Islet of Langerhans (tissue), 1 donor: ENCODE measurements at regions not wholly inside any gene's neighbourhood (a gene's known extent, or its start where the extent isn't known, plus 50 kb on each side); places are given as distances from the start of the nearest gene placed in this dataset.

Experiments
- FAIRE-seq: peaks from one replicate; lab custom pipeline; 2011; peaks lifted over from hg19 to GRCh38; lab: Jason Lieb, UNC

DNA sequence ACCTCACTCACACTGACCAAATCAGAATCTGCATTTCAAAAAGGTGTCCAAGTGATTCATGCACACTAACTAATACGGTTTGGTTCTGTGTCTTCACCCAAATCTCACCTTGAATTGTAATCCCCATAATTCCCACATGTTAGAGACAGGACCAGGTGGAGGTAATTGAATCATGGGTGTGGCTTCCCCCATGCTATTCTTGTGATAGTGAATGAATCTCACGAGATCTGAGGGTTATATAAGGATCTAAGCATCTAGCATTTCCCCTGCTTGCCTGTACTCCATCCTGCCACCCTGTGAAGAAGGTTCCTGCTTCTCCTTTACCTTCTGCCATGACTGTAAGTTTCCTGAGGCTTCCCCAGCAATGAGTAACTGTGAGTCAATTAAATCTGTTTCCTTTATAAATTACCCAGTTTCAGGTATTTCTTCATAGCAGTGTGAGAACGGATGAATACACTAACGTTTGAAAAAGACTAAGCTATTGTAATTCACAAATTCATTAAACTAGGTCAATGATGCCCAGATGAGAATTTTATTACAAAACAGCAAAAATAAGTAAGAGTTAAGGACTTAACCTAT, 759.1 kb downstream of the GALC start:
- FAIRE-seq = no peak

DNA sequence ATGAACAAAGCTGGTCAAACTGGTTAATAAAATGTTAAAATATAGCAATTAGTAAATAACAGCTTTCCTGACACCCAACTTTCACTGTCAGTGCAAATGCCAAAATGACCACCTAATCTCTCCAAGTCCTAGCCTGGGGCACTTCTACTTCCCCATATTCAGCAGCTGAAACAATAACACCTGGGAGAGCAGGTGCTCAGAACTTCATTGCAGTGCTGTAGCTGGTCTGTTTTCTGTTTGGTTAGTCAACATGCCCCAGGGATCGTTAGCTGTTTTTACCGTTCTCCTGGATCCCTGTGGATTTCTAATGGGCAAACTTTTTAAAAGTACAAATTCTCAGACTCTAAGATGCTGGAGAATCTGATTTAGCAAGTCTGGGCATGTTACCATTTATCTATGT, 759.7 kb downstream of the GALC start:
- no peak for FAIRE-seq

DNA sequence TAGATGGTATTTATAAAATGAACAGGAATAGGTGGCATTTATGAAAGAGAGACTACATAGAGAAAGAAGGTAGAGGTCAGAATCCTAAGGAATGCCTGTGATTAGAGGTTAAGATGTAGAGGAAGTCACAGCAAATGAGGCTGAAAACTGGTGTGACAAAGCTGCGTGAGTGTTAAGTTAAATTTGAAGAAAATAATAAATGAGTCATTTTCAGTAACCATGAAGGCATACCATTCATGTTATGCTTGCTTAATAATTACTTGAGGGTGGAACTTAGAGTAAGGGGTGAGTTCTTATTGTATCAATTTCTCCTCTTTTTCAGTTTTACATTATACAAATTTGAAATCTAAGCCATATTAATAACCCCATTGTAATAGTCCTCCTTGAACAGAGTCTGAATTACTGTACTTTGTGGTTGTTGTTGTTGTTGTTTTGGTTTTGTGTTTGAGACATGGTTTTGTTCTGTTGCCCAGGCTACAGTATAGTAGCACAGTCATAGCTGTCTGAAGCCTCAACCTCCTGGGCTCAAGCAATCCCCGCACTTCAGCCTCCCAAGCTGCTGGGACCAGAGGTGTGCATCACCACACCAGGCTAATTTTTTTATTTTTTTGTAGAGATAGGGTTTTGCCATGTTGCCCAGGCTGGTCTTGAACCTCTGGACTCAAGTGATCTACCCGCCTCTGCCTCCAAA, 761.5 kb downstream of the GALC start:
- FAIRE-seq = no peak

DNA sequence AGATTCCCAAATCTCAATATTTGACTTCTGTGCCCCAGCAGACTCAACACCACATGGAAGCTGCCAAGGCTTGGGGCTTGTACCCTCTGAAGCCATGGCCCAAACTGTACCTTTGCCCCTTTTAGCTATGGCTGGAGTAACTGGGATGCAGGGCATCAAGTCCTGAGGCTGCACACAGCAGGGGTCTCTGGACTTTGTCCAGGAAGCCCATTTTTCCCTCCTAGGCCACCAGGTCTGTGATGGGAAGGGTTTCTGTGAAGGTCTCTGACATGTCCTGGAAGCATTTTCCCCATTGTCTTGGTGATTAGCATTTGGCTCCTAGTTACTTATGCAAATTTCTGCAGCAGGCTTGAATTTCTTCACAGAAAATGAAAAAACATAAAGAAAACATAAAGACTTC, 762.3 kb downstream of the GALC start:
- FAIRE-seq = no peak

DNA sequence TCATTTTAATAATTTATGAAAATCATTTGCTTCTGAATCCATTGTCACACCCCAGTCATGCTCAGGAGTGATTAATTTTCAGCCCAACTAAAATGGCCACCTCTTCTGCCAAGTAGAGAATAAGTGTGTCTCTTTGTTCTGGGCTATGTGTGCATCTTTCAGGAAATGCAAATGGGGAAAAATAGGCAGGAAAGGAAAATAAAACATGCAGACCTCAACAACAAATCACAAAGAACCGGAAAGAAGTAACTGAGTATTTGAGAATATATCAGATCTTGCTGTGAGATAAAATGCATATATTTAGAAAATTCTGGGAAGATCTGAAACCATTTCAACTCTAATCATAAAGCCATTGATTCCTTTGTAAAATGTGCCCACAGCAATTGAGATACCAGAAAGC, 763.9 kb downstream of the GALC start:
- no peak for FAIRE-seq

DNA sequence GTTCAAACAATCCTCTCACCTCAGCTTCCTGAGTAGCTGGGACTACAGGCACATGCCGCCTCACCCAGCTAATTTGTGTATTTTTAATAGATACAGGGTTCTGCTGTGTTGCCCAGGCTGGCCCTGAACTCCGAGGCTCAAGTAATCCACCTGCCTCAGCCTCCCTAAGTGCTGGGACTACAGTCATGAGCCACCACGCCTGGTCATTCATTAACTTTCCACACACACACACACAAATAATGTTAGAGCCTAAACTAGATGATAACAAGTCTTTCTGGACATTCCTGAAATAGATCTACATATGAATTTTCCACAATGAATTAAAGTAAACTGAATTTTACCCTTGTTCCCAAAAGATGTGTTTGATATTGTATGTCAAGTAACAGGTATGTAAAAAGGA, 776.0 kb downstream of the GALC start:
- FAIRE-seq = no peak

DNA sequence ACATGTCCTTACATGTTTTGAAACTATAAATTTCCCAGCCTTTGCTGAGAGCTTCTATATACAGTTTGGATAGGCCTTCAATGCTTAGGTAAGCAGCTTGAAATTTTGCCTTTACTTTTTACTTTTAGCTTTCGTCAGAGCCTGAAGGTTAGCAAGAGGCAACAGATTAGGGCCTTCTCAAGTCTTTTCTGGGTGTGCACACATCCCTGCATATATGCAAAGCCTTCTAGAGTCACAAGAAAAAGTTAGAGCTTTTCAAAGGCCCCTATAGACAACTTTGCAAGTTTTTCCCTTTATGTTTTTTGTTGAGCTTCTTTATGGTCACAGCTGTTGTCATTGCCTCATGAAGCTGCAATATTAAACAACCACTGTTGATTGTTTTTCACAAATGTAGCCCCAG, 778.4 kb downstream of the GALC start:
- FAIRE-seq = no peak

DNA sequence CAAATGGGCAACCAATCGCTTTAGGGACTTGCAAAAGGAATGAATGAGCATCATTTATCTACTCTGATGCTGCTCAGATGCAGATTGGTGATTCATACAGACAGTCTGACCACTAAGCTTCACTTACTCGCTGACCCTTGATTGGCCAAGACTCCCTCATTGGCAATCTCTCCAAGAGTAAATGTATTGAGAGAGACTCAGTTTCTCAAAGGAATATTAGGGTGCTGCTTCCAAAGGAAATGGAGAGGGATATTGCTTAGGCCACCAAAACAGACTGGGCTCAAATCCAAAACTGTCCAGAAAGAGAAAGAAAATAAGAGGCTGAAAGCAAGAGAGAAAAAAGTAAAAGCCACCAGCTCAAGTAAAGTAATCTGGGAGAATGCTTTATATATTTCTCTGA, 785.2 kb downstream of the GALC start:
- no peak for FAIRE-seq

DNA sequence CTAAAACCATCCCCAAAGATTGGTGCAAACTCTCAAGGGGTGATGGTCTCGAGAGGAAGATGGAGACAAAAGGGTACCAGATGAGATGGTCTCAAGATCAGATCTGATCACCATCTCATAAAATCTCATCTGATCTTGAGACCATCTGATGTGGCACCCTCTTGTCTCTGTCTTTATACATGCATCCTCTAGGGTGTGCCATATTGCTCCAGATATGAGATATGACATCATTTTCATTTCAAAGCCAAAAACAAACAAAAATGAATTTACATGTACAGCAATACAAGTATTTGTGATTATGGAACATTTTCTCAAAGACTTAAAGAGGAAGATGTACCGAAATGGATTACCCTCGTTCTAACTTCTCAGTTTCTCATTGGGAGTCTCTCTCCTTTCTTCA, 787.2 kb downstream of the GALC start:
- no peak for FAIRE-seq

DNA sequence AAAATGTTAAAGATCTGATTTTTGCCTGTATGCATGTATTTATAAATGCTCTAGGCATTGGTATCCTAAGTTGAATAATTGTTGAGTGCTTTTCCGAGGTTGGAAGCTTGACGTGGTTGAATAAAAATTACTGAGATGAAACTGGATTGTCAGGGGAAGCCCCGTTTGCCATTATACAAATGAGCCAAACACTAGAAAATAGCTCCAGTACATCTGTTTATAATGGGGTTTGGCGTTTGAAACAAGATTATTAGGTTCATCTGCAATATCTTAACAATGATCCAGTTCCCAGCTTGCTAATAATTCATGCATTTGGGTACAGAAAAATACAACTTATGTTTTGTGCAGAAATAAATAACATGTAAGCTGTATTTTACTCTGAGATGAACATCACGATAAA, 789.6 kb downstream of the GALC start:
- no peak for FAIRE-seq

DNA sequence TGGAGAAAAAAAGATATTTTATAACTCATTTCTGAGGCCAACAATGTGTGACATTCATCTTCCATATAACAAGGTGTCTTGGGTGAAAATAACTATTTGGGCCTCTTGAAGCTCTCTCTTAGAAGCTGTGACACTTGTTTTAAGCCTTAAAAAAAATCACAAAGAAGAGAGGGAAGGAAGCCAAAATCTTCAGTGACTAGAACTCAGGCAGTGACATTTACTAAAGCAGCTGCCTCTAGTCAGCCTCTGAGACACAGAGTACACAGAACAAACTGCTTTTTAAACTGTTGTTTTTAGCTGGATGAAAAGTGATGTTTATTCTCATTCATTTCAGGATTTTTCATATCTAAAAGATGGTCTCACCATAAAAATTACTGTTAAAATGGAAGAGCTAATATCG, 793.6 kb downstream of the GALC start:
- FAIRE-seq = no peak

DNA sequence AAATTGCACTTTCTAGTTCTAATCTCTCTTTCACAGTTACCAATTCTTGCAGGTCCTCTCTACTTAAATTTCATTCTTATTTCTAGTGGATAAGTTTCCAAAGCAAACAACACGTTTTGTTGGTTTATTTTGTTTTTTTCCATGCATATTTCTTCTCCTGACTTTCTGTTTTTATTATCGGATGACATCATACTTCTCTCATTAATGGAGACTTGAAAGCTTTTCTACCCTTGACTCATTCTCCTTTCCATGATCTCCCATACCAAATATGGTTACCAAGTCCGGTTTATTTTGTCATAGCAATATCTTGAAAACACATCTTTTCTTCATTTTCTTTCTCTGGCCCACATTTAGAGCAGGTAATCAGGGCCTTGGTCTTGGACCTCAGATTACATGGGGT, 796.5 kb downstream of the GALC start:
- no peak for FAIRE-seq

DNA sequence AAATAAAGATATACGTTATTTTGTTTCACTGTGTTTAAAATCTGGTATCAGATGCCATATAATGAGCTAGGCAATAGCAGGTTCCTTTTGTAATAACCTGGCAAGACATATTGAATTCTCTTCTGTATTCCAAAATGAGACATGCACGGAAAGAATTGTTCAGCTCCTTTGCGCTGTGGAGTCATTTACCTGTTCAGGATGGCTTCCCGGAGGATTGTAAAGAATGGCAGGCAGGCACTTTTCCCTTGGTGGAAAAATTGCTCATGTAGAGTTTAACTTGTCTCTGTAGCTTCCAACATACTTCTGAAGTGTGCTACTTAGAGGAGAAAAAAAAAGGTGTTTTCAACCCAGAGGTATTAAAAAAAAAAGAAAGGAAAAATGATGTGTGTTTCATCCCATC, 805.2 kb downstream of the GALC start:
- FAIRE-seq = no peak

DNA sequence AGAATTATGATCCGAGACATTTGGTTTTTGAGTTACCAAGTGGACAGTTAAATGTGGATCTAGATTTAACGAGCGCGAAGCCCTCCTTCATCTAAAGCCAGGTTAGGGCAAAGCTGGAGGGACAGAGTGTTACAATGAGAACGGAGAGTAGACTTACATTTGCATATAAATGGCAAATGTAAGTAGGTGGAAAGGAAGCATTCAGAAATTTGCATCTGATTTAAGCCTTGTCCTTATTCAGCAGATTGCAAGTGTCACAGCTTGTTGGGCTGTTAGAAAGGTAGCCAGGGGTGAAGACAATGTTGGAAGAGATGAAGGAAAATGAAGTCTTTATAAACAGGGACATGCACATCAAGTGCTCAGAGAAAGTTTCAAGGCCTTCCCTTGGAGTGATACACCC, 806.2 kb downstream of the GALC start:
- no peak for FAIRE-seq

DNA sequence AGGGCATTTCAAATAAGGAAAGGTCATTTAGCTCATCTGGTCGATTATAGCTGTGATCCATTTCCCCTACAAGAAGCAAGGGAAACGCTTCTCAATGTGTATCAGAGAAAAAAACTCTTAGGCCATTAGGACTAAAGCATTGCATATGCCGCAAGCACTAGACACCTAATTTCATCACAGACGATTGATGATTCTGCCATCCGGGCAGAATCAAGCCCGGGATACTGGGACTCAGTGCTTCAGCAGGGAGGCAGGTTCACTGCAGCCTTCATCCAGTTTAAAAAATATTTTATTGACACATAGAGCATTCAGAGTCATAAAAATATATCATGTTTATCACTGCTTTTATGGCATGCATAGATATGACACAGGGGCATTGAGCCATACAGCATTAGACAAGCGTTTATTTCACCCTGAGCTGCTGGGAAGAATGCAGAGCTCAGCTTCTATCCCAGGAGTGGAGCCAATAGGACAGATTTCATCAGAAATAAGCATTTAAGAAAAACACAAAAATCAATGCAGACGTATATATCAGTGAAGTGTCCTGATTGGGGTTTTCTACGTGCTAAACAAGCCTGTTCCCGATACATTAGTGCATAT, 806.9 kb downstream of the GALC start:
- FAIRE-seq = no peak

DNA sequence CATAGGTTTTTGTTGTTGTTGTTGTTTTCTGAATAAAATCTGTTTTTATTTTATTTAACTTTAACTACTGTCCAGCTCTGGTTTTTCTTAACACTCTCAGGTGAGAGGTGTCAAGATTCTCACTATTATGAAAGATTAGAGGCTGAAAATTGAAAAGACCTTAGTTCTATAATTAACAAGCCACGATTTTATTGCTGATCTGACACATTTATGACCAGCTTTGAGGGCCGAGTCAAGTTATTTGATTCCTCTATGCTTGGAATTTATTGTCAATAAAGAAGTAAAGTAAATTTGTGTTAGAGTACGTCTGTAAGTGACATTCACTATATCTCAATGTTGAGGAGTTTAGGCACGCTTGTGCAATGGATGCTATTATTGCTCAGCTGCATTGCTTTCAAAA, 808.8 kb downstream of the GALC start:
- no peak for FAIRE-seq

DNA sequence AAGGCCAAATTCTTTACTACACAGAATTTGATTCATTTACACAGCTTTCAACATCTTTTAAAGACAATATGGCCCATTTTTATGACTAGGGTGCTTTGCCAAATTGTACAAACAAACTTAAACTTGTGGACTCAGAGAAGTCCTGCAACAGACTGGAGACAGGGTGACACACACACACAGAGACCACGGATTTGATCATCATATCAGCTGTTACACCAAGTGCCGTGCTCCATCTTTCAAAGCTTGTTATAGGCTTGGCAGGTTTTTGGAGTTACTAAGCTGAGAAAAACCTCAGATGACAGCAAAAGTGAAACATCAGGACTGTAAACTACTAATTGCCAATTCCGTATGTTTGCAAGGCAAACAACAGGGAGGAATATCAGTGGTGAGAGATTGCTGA, 811.7 kb downstream of the GALC start:
- FAIRE-seq = no peak

DNA sequence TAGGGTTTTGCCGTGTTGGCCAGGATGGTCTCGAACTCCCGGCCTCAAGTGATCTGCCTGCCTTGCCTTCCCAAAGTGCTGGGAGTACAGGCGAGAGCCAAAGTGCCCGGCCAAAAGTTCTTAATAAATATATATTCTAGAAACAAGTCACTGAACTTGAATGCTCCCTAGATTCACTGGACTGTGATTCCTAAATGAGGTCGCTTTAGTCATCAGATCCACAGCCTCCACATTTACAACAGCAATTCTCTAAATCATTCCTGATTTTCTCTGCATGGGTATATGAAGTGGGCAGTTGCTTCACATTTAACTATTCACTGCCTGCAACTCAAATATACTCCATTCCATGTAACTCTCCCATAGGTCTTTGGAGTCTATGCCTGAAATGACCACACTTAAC, 813.0 kb downstream of the GALC start:
- FAIRE-seq = no peak

DNA sequence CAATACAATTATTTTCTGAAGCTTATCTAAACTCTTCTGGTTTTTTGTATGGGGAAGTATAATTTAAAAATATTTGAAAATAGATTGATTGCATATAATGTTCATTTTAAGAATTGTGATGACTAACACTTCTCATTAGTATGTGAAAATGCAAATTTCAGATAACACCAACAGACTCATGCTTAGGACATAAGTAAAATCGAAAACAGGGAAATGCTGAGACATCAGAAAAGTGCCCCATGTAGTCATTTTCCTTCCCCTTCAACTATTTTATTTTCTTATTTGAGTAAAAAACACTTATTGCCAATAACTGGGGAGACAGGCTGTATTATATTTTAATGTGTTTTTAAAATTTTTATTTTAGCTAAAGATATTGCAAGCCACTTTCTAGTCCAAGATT, 814.7 kb downstream of the GALC start:
- no peak for FAIRE-seq

DNA sequence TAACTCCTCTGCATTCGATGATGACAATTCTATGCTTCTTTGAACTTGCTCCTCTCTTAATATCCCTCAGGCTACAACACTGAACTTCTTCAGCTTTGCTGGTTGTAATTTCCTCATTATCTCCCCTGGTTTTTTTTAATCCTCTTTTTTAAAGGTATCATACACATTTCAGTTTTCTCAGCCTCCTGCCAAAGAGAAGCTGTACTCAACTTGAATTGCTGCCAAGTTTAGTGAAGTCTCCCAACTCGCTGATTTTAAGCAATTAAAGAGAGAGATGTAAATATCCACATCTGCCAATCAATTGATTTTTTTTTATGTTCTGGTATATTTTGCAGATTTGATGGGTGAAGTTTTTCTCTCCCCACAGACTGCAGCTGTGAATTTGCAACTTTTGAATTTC, 817.8 kb downstream of the GALC start:
- FAIRE-seq = no peak

DNA sequence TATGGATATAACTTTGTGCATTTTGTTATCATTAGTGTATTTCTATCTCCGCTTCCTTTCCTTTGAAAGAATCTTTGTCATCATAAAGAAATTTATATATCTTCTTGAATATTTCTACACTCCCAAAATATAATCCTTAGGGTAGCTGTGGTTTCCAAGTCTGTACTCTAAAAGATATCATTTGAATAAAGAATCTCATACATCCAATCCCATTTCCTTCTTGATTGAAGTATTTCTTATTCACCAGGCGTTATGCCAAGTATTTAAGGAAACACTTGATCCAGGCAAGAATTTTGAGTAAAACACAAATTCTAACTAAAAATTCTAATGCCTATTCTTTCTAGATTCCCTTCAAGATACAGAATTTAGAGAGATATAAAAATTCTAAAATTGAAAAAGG, 821.8 kb downstream of the GALC start:
- FAIRE-seq = no peak

DNA sequence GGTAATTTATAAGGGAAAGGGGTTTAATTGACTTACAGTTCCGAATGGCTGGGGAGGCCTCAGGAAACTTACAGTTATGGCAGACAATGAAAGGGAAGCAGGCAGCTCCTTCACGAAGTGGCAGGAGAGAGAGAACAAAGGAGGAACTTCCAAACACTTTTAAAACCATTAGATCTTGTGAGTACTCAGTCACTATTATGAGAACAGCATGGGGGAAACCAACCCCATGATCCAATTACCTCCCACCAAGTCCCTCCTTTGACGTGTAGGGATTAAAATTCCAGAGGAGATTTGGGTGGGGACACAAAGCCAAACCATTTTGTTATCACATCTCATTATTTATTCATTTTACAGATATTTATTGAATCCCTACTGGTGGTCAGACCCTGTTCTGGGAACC, 822.8 kb downstream of the GALC start:
- FAIRE-seq = no peak

DNA sequence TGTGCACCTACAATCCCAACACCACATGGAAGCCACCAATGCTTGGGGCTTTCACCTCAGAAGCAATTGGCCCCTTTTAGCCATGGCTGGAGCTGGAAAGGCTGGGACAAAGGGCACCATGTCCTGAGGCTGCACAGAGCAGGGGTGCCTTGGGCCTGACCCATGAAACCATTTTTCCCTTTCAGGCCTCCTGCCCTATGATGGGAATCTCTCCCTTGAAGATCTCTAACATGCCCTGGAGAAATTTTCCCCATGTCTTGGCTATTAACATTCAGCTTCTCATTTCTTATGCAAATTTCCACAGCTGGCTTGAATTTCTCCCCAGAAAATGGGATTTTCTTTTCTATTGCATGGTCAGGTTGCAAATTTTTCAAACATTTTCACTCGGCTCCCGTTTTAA, 823.6 kb downstream of the GALC start:
- FAIRE-seq = no peak

DNA sequence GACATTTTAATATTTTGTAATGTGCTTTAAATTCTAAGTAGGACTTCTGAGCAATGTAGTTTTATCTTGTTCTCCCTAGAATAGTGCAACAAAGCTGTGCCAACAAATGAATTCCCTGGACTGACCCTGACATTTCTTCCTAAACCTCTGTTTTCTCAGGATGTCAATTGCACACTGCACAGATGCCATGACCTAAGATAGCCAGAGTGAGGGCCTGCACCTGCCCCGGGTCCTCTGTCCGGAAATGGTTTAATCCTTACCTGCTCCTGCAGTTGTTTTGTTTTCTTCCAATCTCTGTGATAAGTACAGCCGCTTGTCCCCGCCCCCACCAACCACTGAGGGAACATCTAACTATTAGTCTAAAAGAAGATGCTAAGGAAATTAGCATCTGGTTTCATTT, 831.5 kb downstream of the GALC start:
- no peak for FAIRE-seq
